Activated naive CD4-positive, alpha-beta T cell (primary cell): ENCODE measurements at regions not wholly inside any gene's neighbourhood (a gene's known extent, or its start where the extent isn't known, plus 50 kb on each side); places are given as distances from the start of the nearest gene placed in this dataset.
"Not testable (repeated sequence)": the region's sequence is repeated elsewhere in the genome, so short reads cannot be mapped to it uniquely, and the experiment has no call there.

Experiments
- DNase-seq, 4 experiments: peaks; one replicate each; lab custom pipeline; 2025; lab: John Stamatoyannopoulos, UW

DNA sequence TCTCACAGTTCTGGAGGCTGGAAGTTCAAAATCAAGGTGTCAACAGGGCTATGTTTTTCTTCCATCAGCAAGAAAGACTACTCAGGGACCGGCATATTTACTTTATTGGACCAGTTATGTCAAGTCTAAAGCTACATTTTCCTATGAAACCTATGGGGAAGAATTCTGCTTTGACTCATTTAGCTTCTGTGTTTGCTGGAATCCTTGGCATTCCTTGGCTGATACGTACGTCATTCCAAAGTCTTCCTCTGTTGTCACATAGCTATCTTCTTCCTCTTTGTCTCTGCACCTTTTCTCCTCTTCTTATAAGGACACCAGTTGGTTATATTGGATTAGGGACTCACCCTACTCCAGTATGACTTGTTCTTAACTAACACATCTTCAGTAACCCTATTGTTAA, 137.4 kb upstream of the FBXO11 start:
- no peak for DNase-seq

DNA sequence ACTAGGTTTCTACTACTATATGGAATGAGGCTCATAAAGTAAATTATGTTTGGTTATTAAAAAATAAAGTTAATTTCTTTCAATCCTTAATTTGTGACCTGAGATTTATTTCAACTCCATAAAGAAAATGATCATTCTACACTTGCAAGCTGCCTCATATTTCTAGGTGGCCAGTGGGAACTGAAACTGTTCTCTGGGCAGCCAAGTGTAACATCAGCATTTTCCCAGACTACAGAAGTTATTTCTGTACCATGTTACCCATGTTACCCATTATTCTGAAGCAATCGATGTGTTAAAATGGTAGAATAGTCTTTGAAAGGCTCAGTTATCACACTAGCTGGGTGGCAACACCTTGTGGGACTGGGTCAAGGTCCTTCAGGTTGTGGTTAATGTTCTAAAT, 139.3 kb upstream of the FBXO11 start:
- no peak for DNase-seq

DNA sequence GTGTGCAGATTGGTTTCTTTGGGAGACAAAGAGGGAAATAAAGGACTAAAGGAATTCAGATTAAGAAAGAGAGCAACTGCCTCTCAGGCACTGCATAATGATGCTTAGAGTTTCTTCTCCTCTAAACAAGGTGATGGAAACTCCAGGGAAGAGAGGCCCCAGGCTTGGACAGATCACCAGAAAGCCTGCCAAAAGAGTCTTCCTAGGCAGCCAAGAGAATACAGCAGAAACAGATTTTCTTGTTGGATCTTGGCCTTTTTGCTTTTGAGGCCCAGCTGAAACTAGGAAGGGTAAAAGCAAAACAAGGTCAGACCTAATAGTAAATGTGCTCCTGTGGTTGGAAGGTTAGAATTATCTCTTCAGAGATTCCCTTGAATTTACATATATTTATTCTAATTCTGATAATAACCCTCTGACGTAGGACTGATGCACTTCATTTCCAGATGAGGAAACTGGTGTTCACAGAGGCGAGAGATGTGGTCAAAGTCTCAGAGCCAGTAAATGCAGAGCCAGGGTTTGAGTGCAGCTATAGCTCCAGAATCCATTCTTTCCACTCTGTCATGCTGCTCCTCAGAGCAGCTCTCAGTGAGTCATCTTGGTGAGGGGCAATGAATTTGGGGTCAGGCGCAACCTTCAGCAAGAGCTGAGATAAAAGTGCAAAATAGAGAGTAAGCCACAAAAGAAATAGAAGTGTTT, 142.3 kb upstream of the FBXO11 start:
- no peak for DNase-seq

DNA sequence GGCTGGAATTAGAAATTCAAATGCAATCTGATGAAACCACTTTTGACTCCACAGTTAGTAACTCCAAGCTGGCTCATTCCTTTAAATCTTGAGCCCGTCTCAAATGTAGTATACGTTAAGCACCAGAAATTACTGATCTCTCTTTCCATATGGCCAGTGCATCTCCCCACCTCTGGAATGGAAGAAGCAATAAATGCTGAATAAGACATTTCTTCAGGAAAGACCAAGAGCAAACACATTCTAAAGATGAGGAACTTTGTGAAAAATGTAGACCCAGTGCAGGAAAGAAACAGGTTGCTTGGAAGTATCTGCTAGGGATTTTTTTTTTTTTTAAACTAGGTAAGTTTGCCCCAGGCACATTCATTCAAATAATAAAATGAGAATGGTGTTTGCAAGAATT, 143.1 kb upstream of the FBXO11 start:
- no peak for DNase-seq

DNA sequence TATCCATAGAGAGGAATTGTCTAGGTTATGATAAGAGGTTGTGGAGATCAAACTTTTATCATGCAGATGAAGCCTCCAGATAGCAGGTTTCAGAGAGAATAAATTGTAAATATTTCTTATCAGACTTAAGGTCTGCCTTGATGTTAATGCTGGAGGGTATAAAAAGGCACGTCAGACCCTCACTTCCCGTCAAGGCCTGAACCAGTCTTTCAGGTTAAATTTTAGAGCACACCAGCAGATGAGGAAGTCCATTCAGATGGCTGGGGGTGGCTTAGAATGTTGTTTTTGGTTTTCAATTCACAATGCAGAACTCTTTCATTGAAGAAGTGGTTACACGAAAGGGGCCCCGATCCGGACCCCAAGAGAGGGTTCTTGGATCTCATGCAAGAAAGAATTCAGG, 144.4 kb upstream of the FBXO11 start:
- DNase-seq, result no peak

DNA sequence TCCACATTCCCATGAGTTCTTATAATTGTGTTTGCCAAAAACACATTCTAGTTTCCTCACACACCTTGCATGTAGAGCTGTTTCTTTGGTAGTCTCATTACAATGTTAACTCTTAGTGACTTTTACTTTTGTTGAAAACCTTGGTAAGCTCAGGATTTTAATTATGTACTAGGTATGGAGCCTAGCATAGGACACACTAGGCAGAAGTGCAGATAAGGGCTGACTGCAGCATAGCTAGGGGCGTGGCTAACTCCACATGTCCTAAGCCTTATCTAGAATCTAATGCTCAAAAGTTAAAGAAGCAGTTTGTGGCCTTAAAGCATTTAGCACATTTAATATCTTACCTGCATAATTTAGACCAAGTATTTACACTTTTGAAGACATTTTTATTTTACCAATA, 153.7 kb upstream of the FBXO11 start:
- no peak for DNase-seq

DNA sequence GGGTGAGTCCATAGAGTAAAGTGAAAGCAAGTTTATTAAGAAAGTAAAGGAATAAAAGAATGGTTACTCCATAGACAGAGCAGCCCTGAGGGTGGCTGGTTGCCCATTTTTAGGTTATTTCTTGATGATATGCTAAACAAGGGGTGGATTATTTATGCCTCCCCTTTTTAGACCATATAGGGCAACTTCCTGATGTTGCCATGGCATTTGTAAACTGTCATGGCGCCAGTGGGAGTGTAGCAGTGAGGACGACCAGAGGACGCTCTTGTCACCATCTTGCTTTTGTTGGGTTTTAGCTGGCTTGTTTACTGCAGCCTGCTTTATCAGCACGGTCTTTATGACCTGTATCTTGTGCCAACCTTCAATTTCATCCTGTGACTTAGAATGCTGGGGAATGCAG, 155.4 kb upstream of the FBXO11 start:
- not testable (repeated sequence) for DNase-seq

DNA sequence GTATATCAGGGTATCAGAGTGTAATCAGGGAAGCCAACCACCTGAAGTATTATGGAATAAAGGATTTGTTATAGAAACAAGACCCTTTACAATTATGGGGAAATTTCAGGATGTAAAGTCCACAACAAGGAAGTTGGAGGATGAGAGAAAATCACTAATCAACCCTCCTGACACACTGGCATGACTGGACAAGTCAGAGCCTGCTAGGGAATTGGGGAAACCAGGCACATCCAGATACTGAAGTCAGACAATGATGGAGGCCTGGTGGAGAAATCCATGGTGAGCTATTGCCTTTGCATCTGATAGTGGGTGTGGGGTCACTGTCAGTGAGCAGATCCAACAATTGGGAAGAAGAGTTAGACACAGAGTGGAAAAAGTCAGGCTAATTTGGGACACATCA, 158.8 kb upstream of the FBXO11 start:
- no peak for DNase-seq

DNA sequence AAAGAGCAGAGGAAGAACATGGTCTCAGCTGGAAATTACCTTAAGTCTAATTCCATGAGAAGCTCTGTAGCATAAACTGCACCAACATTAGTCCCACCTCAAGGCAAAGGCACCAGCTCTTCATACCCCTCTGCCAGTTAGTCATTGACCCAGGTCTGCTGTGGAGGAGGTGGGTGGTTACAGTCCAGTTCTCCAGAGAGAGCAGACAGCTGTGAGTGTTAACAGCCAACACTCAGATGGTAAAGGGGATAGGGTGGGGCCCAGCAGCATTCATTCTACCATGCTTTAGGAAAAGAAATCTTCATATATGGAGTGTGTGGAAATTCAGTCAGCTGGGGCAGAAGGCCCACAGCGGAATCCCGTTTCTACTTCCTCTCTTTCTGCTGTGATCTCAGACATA, 159.7 kb upstream of the FBXO11 start:
- DNase-seq, result no peak

DNA sequence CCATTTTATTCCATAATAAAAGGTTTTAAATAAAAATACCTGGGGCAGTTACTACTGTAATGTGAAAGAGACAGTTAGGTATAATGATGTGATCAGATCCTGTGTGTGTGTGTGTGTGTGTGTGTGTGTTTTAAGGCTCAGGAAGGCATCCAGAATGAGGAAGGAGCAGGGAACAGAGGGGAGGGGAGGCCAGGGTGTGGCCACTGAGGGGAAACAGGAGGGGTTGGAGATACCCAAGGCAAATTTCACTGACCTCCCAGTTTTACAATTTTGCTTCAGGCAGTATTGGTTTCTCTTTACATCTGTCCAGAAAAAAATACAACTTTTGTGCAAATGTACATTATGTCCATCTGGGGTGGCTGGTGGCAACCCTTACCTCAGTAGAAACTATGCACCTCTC, 163.5 kb upstream of the FBXO11 start:
- DNase-seq, result no peak

DNA sequence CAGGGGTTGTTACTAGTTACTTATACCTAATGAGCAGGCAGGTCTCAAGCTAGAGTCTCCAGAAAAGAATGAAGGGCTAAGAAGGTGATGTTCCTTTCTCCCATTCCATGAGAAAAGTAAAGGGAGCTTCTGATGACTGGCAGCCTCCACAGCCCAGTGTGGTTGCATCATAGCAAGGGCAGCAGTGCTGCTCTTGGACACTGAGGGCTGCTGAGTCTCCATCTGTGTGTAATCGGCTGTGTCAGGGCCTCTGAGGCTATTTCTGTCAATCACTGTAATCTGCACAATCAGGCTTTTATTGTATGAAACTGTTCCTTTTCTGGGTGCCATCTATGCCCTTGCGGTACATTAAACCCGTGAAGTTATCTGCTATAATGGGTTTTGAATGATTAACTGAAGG, 164.1 kb upstream of the FBXO11 start:
- no peak for DNase-seq

DNA sequence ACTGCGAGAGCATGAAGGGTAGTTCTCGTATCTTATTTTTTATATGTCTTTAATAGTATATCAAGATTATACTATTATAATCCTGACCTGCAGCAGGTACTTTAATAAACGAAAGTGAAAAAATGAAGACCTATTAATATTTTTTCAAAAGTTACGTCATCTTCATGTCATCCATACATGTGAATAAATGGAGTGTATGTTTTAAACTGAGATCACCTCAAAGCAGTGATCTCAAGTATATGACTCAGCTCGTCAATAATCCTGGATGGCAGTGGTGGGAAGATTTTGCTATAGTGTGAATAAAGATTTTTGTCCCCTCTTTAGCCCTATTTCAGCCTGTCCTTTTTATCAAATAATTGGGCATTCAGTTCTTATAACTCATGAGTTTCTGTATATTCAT, 166.3 kb upstream of the FBXO11 start:
- DNase-seq, result no peak

DNA sequence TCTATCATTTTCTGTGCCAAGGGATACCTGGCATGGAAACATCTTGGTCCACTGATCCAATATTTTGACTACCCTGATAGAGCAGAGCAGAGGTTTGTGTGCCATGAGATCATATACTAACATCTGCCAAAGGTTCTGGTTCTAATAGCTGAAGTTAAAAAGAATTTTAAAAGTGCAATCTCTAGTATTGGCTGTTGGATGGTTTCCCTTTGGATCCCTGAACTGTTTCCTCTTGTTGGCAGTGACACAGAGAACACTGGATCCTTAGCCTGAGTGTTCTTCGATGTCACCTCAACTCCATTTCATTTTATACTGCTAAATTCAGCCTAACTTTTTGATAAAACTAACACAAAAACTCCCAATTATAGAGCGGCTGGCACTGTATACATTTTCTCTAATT, 169.3 kb upstream of the FBXO11 start:
- no peak for DNase-seq

DNA sequence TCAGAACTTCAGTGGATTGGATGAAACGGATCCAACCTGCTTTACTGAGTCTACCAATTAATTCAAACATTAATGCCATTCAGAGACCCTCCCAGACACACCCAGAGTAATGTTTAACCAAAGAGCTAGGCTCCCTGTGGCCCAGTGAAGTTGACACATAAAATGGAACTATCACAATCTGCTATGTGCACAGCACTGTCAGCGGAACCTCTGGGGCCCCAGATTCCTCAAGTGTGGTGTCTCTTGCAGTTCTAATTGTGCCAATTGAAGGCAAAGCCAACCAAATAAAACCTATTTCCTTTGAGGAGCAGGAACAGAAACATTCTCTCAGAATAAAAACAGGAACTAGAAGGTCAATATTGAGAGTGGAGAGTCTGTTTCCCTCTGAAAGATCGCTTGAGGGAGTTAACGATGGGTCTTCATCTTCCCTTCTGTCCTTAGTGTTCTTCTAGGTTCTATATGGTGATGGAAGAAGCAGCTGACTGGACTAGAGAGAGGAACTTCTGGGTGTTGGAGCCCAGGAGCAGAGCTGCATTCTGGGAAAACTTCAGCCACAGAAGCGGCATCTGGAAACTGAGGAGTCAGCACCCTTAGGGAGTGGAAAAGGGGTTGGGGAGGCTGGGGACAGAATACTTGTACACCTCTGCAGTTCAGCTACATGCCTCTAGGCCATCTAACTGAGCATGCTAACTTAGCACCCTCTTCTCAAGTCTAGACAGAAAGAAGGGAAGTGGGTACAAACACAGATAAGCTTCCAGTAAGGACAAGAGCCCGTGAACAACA, 174.4 kb upstream of the FBXO11 start:
- DNase-seq, result no peak

DNA sequence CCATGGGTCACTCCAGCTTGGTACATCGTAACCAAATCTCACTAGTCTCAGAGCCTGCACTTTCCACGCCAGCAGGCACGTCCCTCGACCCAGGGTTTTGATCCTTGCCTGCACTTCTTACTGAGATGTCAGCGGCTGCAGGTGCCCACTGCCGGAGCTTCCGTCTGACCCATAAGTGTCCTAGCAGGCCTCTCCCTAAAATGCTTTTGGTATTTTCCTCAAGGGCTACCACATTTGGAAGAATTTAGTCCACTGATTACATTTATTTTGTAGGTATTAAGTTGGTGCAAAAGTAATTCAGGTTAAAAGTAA, 175.0 kb upstream of the FBXO11 start:
- no peak for DNase-seq

DNA sequence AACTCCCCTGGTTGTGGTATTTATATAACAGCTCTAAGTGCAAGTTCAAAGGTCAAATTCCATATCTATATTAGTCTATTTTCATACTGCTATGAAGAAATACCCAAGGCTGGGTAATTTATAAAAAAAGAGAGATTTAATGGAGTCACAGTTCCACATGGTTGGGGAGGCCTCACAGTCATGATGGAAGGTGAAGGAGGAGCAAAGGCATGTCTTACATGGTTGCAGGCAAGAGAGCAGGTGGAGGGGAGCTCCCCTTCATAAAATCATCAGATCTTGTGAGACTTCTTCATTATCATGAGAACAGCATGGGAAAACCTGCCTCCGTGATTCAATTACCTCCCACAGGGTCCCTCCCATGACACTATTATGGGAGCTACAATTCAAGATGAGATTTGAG, 179.6 kb upstream of the FBXO11 start:
- DNase-seq, result no peak

DNA sequence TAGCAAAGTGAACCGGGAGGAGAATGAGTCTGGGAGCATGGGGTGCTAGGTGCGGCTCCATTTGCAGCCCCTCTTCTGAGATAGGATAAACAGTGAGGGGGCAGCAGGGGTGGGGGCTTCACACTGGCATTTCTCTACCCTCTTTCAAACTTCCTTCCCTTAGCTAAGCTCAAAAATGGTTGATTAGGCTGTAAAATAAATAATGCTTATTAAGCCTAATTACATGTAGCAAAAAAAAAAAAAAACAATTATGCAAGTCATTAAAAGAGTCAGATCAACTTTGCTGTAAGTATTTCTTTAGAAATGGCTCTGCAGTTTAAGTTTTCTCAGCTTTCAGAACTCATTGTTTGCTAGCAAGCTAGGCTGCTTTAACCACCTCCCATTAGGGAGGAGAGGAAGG, 182.7 kb upstream of the FBXO11 start:
- no peak for DNase-seq

DNA sequence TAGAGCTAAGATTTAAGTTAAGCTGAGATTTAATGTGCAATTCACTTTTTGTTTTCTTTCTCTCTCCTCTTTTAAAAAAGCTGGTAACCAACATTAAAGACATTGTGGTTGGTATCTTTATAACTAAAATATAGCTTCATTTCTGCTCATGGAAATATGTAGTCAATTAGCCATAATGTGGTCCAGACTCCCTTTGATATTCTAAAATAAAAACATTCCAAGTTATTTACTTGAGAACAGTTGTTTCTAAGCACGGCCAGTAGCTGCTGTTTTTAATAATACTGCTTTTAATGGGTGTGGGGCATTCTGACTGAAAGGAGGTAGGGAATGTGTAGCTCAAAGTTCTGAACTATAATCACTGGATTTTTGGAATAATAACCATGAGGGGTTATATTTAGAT, 183.3 kb upstream of the FBXO11 start:
- DNase-seq, result no peak

DNA sequence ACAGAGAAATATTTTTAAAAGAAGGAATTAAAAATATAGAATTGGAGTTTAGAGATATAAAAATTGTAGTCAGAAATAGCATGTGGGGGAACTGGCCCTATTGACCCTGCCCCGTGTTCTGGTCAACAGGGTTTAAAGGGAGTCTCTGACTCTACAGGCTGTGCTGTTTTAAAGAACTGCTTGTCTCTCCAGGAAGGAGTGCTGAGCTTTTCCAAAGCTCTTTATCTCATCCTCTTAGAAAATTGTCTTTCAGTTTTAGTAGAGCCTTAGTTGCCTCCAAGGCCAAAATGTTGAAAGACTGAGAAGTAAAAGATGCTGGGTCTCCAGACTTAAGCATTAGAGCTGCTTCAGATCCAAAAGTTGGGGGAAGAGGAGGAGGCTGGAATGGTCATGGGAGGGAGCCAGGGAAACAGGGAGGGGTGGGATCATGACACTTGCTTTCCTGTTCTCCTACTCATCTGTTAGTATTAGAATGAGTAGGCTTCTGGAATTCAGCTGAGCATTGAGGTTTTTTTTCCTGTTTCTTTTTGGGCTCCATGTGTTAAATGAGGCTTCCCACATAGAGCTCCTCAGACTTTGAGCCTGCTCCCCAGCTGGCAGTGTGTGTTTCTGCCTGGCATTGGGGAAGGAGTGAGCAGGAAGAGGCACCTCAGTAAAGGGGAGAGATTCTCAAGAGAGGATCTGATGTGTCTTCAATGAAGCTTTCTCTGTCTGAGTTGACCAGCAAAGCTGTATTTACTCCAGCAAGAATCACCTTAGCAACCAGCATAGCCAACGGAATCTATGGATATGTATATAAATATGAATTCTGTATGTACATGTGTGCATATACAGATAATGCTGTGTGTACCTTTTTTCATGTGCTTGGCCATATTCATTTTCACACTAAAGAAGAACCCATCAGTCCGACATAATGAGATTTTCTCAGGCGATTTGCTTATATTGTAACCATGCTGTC, 186.8 kb upstream of the FBXO11 start:
- no peak for DNase-seq

DNA sequence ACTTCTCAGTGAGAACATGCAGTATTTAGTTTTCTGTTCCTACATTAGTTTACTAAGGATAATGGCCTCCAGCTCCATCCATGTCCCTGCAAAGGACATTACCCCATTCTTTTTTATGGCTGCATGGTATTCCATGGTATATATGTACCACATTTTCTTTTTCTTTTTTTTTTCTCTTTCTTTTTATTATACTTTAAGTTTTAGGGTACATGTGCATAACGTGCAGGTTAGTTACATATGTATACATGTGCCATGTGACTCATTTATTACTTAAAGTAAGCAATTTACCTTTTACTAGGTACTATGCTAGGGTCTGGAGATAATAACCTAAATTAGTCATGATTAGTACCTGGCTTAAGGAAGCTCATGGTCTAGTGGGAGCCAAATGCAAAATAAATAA, 190.5 kb upstream of the FBXO11 start:
- DNase-seq, result not testable (repeated sequence)

DNA sequence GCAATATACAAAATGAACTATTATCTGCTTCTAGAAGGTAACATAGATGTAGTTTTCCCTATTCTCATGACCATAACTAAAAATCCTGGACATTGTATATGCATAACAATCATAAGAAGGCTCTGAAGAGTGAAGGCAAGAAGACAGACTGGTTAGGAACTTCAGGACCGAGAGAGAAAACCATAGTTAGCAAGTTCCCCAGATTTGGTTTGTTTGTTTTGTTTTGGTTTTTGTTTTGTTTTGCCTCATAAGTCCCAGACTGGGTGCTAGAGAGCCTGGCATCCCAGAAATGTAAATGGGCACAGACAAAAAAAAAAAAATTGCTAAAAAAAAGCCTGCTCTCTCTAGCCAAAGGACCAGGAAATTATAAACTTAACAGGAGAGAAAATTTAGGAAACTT, 192.2 kb upstream of the FBXO11 start:
- no peak for DNase-seq

DNA sequence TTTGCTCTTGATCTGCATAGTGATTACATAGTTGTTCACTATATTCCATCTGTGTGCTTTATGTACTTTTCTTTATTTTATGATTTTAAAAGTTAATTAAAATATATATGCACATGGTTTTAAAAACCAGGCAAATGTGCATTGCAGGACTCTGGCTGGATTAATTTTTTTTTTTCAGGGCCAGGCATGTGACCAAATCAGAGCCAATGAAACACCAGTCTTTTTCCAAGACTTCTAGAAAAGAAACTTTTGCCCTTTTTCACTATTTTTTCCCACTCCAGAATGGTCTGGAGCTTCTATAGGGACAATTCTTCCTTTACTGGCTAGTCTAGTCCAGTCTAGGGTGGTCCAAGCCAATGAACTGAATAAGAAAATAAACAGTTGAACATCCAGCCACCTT, 198.1 kb upstream of the FBXO11 start:
- DNase-seq, result no peak

DNA sequence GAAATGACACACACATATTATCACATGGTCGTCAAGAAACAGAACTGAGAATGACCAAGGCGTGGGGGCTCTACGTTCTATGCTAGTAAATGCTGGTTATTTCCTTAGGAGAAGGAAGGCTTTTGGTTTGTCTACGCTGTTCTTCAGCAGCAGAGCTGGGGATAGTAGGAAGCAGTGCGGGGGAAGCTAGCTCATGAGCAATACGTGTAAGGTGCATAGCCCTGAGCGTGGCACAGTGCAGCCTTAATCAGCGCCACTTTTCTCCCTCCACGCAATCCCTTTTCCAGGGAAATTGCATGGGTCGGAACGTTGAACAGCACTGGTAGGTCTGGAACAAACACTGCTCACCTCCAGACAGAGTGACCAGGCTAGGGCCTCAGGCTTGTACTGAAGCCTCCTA, 199.6 kb upstream of the FBXO11 start:
- DNase-seq, result no peak
